Stimulated activated CD4-positive, alpha-beta T cell treated with anti-CD3 and anti-CD28 coated beads, Interleukin-1b, Interleukin-23, amount 100 ng/mL, for 48 hours (primary cell): ENCODE measurements at regions not wholly inside any gene's neighbourhood (a gene's known extent, or its start where the extent isn't known, plus 50 kb on each side); places are given as distances from the start of the nearest gene placed in this dataset.

Source experiments
- DNase-seq: peaks from one replicate; pipeline ENCODE4 v3.0.0-alpha.2; 2020

DNA sequence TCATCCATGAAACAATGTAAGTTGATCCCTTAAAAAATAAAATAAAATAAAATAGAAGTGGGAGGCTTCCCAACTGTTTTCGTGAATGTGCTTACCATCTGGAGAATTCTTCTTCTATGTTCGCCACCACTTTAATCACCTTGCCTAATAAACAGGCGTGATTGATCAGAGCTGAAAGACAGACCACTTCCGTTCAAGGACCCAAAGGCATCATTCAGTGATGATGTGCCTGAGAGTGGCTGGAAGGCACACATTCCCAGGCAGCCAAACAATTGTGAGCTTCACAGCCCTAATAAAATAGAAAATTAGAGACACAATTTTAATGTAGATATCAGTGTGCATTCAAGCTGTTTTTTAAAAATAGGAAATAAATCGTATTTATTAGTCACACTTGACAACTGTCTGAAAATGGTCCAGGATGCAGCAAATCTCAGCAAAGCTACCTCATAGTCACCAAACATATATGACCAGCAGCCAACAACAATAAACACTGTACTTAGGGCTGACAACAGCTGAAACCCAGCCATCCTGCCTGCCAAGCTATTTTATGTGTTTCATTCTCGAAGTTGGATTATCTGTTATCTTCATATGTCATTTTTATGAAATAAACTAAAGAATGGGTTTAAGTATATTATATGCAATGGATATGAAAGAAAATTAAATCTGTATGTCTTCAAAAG lies 163.2 kb upstream of the FAM9B start:
- DNase-seq = no peak

DNA sequence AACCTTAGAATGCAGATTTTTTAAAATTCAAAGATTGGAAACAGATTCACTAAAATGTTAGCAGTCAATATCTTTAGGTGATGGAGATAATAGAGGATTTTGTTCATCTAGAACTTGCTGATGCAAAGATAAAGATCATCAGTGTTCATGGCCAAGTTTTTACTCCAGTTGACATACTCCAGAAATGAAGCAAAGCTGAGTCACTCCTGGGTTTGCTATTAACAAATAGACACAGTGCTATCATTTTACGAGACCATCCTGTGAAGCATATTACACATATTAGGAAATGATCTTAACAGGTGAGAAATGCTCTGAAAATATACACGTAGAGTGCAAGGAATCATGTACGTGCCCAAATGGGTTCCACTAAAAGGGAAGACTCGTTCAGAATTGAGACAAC lies 170.6 kb upstream of the FAM9B start:
- DNase-seq = no peak

DNA sequence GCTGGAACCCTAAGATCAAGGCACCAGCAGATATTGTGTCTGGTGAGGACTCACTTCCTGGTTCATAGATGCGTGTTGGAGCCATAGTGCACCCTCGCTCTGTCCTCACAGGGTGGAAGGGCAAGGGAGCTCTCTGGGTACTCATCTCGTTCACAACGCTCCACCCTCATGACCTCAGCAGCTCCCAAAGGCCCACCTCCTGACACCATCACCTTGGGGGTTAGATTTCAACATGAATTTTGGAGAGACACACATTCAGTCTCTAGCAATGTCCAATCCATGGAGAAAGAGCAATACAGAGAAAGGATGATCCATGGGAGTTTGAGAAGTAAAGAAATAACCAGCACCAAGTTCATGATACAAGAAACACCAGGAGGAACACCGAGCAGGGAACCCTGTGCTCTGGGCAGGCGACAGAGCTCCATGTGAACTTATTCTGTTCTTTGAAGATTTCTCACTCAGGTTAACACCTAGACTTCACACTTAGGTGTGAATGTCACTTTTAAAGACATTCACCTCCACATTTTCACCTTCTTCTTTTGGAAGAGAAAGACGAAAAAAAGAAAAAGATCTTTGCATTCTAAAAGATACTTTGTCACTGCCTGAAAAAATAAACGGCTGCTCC lies 171.8 kb upstream of the FAM9B start:
- no peak for DNase-seq

DNA sequence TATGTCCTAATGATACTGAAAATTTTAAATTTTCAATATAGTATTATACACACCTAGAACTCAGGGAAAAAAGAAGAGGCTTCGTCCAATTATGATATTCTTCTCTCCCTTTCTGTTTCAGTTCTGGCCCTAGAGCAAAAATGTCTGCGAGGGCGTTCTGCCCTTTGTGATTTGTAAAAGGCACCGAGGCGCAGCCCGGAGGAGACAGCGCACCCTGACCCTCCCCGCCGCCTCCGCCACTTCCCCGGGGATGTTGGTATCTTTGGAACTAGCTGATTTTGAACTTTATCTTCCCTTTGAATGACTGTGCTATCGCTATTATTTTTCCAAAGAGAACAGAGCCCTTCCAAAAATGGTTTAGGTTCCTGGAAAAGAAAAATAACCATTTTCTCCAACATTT lies 173.2 kb upstream of the FAM9B start:
- no peak for DNase-seq

DNA sequence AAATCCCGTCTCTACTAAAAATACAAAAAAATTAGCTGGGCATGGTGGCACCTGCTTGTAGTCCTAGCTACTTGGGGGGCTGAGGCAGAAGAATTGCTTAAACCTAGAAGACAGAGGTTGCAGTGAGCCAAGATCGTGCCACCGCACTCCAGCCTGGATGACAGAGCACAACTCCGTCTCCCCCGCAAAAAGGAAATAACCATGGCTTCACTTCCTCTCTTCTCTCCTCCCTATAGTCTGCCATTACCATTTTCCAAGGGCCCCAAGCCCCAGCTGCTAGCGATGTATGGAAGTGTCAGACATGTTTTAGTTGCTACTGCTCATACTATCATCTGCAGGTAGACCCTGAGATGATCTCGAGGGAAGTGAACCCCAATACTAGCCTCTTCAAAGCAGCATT lies 177.3 kb upstream of the FAM9B start:
- no peak for DNase-seq

DNA sequence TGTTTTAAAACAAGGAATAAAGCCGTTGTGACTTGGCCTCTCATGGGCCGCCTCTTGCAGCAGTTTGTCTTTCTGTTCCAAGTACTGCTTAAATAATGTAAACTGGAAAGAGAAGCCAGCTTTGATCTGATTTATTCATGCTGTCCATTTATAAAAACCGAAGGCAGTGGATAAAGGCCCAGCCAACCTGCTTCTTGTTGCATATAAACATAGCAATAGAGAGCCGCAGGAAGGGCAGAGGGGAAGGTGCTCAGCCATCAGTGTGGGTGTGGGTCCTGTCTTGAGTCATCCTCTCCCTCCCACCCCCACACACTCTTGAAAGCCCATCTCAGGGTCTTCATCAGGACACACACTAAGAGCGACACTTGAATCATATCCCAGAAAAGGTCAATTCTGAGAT lies 187.9 kb upstream of the FAM9B start:
- no peak for DNase-seq

DNA sequence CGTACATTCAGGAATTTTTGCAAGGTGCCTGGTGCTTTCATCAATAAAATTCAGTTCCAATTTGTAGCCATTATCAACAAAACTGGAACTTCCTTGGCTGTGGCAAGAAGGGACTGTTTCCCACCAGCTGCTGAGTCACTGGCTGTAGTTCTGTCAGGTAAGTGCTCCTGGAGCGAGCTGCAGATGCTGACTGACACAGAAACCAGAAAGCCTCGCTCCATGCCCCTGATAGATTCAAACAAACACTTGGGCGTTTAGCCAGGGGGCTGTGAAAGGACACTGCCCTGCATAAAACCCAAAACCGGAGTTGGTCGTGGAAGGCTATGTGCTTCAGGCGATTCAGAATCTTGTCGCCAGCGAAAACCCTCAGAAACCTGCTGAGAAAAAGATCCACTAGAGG lies 188.4 kb upstream of the FAM9B start:
- DNase-seq = no peak

DNA sequence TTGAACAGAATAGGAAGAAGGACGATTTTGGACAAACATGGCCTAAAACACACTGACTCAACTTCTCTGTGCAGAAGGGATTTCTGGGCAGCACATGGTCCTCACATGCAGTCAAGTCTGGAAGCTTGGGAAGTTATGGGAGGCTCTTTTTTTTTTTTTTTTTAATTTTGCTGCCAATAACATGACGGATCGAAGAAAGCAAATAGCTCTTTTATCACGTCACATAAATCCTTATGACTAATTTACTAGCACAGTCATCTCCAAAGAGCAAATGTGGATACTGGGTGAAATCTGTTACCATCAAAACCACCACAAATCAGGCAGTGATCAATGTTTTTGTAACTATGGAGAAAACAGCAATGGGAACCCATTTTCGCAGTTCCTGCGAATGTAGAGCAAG lies 193.3 kb upstream of the FAM9B start:
- no peak for DNase-seq

DNA sequence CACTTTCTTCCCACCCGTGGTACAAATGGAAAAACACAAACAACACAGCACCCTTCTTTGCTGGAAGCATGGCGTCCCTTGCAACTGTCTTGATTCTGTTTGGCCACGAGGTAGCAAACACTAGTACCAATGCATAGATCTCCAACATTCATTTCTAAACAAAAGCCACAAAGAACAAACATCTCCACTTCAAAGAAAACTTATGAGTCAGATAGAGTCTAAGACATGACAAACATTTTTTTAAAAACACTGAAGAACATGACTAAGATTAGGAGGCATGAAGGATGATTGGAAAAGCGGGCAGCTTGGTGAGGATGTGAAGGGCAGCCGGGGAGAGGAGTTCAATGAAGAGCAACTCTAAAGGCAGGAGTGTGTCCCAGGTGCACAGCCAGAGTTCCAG lies 197.6 kb upstream of the FAM9B start:
- DNase-seq = no peak

DNA sequence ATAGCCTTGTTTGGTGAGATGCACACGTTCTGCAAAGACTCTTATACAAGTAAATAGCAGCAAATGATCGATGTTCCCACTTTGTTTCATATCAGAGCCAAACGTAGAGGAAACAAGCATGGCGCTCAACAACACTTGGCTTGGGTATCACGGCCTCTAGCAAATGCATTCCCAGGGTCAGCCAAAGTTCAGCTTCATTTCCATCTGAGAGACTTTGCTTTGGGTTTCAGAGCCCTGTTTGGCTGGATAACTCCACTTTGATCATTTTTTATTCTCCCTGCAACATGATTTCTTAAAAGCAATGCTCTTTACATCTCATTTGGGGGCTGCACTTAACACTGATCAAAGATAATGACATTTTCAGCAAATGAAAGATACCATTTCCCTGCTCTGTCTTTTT lies 199.2 kb upstream of the FAM9B start:
- no peak for DNase-seq

DNA sequence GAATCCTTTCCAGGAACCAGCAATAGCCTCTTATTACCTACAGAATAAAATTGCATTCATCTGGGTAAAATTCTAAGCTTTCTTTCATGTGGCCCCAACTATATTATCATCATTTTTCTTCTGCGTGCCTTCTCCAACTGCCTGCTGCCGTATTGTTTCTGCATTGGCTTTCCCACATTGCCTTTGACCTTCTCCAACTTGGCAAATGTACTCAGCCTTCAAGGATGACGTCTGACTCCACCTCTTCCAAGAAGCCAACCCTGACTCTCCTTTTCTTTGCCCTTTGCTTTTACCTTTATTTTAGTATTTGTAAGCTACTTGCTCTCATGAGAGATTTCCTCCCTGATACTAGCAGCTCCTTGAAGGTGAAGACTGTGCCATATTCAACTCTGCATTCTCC lies 200.4 kb upstream of the FAM9B start:
- no peak for DNase-seq

DNA sequence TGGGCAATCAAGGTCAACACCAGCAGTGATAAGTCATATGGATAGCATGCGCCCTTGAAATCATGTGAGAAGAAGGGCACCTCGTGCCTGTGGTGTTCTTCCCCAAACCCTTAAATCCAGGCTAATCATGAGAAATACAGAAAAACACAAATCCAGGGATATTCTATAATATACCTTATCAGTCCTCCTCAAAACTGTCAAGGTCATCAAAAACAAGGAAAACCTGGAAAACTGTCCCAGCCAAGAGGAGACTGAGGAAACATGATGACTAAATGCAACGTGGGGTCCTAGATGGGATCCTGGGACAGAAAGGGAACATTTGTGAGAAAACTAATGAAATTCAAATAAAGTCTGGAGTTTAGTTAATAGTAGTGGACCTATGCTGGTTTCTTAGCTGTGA lies 201.8 kb upstream of the FAM9B start:
- no peak for DNase-seq

DNA sequence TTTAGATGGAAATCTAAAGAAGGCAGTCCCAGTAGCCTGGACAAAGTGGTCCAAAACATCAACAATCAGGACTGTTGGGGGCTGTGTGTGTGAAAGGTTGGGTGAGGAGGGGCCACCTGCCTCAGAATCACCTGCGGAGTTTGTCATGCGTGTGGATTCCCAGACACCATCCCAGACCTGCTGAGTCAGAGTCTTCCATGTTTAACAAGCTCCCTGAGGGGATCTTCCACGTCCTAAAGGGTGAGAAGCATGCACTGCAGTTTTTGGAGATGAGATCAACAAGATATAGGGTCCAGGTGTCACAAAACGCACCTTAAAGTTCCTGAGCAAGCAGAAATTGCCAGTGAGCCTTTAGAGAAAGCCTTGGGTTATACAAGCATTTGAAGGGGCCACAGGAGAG lies 207.0 kb upstream of the FAM9B start:
- no peak for DNase-seq

DNA sequence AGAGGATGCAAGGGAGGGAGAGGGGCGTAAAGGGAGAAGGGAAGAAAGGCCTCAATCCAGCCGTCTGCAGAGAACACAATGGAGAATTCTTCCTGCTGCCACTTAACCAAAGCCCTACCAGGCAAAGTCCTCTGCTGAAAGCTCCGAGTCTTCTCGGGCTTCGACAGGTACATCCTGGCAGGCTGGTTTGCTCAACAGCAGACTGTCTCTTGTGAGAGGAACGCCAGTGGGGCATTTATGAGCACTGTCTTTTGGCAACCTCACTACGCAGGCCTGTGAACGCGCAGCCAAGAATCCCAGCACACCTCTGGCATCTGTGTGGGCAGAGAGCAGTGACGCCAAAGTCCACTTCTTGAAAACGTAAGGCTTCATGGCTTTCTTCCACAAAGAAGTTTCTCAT lies 207.5 kb upstream of the FAM9B start:
- DNase-seq = no peak

DNA sequence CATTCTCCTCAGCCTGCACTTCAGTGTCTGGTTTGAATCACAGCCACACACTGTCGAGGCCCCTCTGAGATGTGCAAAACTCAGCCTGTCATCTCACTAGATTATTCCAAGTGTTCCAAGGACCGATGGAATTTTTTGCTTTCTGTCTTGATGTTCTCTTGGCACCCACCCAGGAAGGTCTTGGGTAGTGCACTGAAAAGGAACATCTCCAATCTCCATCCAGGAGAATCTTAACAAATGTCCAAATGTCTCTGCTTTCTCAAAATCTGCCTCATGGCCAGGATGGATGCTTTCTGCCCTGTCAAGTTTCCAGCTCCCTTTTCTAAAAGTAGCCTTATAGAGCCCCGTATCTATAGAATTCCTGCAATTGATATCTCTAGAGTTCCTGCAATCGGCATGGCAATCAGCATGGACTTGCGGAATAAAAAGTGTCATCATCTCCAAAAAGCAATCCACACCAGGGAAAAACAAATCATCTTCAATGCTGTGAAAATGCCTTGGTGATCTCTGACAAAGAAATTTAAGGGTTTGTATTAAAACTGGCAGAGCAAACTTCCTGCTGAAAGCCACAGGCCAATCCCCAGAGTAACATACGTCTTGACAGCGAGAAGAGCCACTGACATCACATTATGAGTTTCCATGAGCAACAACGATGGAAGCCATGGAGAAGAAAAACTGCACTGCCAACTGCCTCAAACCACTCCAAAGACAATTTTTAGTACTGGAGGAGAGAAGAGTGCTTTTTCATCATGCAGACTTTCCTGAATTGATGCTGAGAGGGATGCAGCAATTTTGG lies 215.3 kb upstream of the FAM9B start:
- no peak for DNase-seq

DNA sequence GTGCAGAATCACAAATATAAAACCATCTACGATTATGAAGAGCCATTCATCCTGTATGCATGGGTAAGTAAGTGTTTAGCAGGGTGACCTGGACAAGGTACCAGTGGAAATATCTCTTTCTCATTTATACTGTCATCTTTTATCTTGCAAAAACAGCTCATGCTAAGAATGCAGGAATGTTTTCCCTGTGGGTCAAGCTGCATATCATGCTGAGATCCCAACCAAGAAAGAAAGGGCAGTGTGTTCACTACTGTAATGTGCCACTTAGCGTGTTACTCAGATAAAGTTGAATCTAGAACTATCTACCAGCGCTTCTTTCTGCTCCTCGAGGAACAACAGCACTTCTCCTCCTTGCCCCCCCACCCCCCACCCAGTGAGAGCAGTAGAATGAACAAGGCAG lies 212.7 kb upstream of the TBL1X start:
- DNase-seq = no peak

DNA sequence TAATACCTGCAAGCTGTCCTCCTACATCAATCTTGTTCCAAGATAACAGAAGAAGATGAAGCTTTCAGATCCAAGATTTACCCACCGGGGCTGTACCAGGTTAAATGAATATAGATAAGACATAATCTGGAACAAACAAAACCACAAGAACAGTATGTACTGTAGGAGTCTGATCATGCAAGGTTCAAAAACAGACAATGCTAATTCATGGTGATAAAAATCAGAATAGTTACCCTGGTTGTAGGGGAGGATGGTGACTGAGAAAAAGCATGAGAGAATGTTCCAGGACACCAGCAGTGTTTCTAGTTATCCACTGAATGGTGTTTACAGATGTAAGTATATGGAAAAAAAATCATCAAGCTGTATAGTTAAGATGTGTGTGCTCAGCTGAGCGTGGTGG lies 211.6 kb upstream of the TBL1X start:
- no peak for DNase-seq

DNA sequence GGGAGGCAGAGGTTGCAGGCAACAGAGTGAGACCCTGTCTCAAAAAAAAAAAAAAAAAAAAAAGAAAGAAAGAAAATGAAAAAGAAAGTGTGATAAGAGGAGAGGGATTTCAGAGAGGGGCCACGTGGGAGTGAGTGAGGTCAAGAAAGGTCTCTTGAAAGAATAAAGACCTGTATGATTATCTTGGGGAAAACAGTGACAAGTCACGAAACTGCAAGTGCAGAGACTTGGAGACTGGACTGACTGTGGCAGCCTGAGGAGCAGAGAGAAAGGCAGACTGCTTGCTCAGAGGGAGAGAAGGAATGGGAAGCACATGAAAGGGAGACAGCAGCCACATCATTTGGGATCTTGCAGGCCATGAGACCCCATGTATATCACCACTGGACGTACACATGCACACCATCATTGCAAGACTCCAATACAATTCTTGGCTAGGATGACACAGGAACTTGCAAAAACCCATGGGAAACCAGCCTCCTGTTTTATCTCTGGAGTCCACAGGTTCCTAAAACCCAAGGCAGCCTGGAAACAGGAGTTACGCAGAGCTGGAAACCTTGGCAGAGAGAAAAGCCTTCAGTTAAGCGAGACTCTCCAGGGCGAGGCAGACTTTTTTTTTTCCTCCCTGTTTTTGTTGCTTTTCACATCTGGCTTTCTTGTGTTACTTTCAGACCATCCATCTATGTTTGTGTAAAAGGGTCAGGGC lies 207.0 kb upstream of the TBL1X start:
- DNase-seq = no peak

DNA sequence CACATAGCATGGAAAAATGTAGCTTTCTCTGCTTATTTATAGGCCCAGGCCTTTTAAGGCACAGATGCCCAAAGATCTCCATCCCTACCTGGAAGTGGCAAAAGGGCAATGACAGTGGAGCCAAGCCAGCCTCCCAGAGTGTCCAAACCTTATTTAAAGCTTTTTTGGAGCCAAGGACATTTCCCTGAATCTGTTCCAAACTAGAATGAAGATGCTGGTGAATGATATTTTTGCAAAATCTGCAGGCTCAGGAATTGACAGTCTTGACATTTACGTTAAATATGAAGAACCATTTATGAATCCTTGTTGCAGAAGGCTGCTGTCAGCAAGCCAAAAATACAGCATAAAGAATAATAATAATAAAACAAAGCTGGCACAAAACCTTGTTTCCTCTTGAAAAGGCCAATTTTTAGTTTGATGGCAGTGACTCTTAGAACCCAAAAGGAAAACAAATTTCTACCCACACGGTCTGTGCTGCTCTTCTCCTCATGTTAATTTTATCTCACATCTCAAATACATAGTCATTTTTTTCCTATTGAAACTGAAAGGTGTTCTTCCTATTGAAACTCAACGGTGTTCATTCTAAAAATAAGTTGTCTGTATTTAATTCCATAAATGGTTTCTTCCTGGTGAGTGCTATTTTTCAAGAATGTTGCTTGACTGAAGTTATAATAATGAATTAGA lies 206.3 kb upstream of the TBL1X start:
- DNase-seq = no peak

DNA sequence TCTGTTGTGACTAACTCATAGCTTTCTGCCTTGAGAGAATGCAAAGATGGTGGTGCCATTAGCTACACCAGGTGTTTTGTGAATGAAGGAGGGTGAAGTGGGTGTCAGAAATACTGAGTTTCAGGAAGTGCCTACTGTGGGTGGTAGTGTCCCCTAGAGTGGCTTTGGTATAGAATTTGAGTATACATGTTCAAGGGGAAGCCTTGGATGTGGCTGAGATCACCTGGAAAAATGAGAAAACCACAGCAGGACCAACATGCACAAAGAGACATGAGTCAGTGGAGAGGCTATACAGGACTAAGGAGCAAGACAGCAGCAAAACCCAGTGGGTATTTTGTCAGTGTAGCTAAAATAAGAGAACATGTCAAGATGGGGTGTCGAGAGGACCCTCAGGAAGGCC lies 204.3 kb upstream of the TBL1X start:
- DNase-seq = no peak

DNA sequence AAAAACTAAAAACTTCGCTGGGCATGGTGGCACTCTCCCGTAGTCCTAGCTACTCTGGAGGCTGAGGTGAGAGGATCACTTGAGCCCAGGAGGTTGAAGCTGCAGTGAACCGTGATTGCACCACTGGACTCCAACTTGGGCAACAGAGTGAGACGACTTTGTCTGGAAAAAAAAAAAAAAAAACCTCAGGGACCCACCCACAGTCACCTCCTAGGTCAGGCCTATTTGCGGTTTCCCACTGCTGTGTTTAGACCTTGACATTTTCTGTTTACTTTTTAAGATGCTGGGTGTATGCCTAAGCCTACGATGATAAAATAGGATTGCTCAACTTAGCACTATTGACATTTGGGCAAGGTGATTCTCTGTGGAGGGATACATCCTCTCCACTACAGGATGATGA lies 197.4 kb upstream of the TBL1X start:
- no peak for DNase-seq

DNA sequence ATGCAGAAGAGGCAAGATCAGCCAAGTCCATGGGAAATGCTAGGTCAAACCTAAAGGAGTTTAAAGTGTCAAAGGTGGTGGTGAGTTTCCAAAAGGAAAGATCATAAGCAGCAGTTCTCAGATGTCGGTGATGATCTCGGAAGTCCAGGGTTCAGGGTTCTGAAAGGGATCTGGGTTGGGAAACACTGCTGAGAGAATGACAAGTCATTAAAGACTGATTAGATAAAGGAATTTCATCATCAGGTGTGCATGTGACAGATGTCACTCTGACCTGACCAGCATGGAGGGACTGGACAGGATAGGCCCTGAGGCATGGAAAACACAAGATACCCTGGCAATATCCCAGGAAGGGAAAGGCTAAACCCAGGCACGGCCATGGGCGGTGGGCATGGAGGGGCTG lies 195.7 kb upstream of the TBL1X start:
- no peak for DNase-seq
